Activated naive CD8-positive, alpha-beta T cell treated with anti-CD3 and anti-CD28 coated beads, Interleukin-2, amount 50 U/mL, for 24 hours (primary cell): ENCODE measurements at regions not wholly inside any gene's neighbourhood (a gene's known extent, or its start where the extent isn't known, plus 50 kb on each side); places are given as distances from the start of the nearest gene placed in this dataset.

Experiments used
- ATAC-seq: fragments of 150-1000 bp; cut with Tn5 transposase; one replicate; pipeline ENCODE4 v1.10.0; 2021
- DNase-seq: peaks from one replicate; pipeline ENCODE4 v3.0.0; 2021
- H3K27ac Mint-ChIP-seq: one replicate; pipeline ENCODE4 v1.8.0; 2021; ENCODE audit warnings: mild to moderate bottlenecking, mixed read lengths
- H3K27me3 Mint-ChIP-seq: one replicate; pipeline ENCODE4 v1.8.0; 2021; ENCODE audit warnings: mixed read lengths
- H3K36me3 Mint-ChIP-seq: one replicate; pipeline ENCODE4 v1.8.0; 2021; ENCODE audit warnings: low read depth, mixed read lengths
- H3K4me1 Mint-ChIP-seq: one replicate; pipeline ENCODE4 v1.8.0; 2021; ENCODE audit warnings: mixed read lengths
- H3K4me3 Mint-ChIP-seq: one replicate; pipeline ENCODE4 v1.8.0; 2021; ENCODE audit warnings: mild to moderate bottlenecking, moderate library complexity, mixed read lengths
- H3K9me3 Mint-ChIP-seq: one replicate; pipeline ENCODE4 v1.8.0; 2021; ENCODE audit warnings: mixed read lengths

DNA sequence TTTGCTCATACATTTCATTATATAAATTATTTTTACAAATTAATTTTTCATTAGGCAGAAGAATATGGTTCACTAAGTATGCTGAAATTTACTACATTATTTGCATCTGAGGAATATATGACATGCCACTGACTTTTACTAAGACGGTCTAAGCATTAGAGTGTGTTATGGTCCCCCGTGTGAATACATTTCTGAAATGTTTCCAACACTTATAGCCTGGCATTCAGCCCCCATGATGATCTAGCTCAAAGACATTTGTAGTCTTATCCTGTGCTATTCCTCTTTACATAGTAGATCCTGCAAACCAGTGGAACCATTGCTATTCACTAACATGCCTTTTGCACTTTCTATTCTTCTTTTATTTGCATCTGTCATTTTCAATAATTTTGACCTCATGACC is 1878.0 kb downstream of the MRPL39 start:
- no peak for ATAC-seq
- H3K27ac Mint-ChIP-seq = no peak overlapping the region
- DNase-seq = no peak
- no peaks in the 10 kb centered on the region for H3K27me3 Mint-ChIP-seq
- H3K4me1 Mint-ChIP-seq = no peaks in the 10 kb centered on the region
- no peaks in the 10 kb centered on the region for H3K36me3 Mint-ChIP-seq
- no peak overlapping the region for H3K4me3 Mint-ChIP-seq
- peaks cover 3% of the 10 kb centered on the region for H3K9me3 Mint-ChIP-seq

DNA sequence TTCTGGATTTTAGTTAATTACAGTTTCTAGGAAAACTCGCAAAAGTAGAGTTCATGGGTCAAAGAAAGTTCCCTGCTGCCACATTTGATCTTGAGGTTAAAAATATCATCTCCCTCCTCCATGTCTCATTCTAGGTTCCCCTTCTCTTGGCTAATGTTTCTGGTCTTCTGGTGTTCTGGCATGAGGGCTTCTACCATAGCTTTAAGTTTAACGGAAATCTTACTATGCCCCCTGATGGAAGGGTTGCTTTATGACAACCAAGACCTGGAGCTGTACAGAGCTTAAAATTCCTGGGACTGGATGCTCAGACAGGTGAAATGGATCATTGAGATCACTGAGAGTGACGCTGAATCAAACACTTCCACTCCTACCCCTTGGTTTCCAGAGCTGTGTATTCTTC is 1881.7 kb downstream of the MRPL39 start:
- ATAC-seq = no peak
- Mint-ChIP-seq H3K27ac (no peak overlapping the region), H3K27me3 (peaks cover 2% of the 10 kb centered on the region), H3K4me1 (no peaks in the 10 kb centered on the region), H3K36me3 (no peaks in the 10 kb centered on the region), H3K4me3 (no peak overlapping the region), H3K9me3 (peaks cover 4% of the 10 kb centered on the region)
- DNase-seq = no peak

DNA sequence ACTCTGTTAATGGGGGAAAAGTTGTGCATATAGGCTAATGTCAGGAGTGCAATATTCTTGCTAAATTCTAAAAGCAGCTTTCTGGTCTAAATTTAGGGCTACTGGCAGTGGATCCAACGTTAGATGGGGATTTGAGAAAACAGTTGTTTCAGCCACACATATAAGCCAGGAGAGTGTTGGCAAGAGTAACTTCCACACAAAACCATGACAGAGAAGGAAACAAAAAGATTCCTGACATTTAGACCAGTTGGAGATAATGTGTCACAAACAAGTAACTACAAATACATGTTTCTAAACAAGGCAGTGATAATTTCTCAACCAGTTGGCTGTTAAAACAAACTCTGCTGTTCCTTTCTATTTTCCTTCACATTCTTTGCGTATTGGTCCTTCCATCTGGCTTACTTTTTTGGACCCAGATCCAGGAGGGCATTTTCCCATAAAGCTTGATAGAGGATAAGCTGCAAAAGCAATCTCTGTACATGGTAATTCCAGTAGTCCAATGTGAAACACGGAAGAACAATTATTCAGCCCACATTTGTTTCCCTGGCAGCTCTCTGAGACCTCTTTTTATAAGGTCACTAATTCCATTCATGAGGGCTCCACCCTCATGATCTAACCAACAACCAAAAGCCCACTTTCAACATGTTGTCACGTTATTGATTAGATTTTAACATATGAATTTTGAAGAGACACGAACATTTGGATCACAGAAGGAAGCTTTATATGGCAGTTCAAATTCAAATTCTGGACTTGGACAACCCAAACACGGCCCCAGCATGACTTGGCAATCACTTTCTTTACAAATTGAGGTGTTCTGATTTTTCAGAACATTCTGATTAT is 1888.6 kb downstream of the MRPL39 start:
- DNase-seq = no peak

DNA sequence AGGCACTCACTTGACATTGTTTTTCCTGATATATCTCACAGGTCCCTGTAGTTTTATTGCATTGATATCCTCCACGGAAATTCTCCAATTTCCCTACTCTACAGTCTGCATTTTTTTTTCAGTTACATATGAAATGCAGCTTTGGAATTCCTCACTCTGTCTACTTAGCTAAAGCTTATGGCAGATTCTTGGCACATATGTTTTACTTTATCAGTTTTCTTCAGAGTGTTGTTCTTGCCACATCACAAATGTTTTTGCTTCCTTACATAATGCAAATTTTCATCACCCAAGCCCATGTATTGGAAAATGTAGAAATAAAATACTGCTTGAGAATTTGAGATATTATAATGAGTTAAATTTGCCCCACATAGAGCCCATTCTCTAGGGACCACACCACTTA is 1895.1 kb downstream of the MRPL39 start:
- H3K9me3 Mint-ChIP-seq = no peaks in the 10 kb centered on the region
- no peak overlapping the region for H3K4me3 Mint-ChIP-seq
- no peaks in the 10 kb centered on the region for H3K36me3 Mint-ChIP-seq
- no peaks in the 10 kb centered on the region for H3K27me3 Mint-ChIP-seq
- no peaks in the 10 kb centered on the region for H3K4me1 Mint-ChIP-seq
- no peak for DNase-seq
- ATAC-seq = no peak
- H3K27ac Mint-ChIP-seq = no peak overlapping the region

More for the DNA sequence above, 1888.6 kb downstream of the MRPL39 start:
- no peak overlapping the region for H3K27ac Mint-ChIP-seq
- no peak for ATAC-seq
- H3K27me3 Mint-ChIP-seq = no peaks in the 10 kb centered on the region
- H3K9me3 Mint-ChIP-seq = no peaks in the 10 kb centered on the region
- H3K36me3 Mint-ChIP-seq = no peaks in the 10 kb centered on the region
- H3K4me1 Mint-ChIP-seq = no peaks in the 10 kb centered on the region
- H3K4me3 Mint-ChIP-seq = no peak overlapping the region

DNA sequence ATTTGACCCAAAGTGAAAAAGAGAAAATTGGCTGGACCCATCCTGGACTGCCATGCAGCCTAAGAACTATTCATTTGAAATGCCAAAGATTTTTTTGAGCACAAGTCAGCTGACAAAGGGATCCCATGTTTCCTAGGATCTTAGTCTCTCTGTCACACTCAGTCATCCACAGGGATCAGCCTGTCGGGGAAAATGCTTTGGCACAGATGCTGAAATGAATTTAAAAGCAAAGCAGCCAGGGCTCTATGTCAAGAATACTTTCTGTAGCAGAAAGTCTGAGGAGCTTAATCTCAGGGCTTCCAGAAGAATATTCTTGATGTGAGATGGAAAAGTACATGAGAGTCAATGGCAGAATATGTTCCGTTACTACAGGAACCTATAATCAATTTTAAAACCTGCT is 1900.8 kb downstream of the MRPL39 start:
- Mint-ChIP-seq H3K4me3 (no peak overlapping the region), H3K27me3 (no peaks in the 10 kb centered on the region), H3K36me3 (no peaks in the 10 kb centered on the region), H3K27ac (no peak overlapping the region), H3K4me1 (no peaks in the 10 kb centered on the region), H3K9me3 (no peaks in the 10 kb centered on the region)
- DNase-seq (no peak), ATAC-seq (no peak)

DNA sequence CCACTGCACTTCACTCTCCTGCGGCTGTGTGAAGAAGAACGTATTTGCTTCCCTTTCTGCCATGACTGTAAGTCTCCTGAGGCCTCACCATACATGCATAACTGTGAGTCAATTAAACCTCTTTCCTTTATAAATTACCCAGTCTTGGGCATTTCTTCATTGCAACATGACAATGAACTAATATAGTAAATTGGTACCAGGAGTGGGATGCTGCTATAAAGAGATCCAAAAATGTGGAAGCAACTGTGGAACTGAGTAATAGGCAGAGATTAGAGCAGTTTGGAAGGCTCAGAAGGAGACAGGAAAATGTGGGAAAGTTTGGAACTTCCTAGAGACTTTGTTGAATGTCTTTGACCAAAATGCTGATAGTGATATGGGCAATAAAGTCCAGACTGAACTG is 1907.9 kb downstream of the MRPL39 start:
- no peak for DNase-seq
- ATAC-seq = no peak
- H3K4me3 Mint-ChIP-seq = no peak overlapping the region
- no peak overlapping the region for H3K27ac Mint-ChIP-seq
- no peaks in the 10 kb centered on the region for H3K4me1 Mint-ChIP-seq
- H3K27me3 Mint-ChIP-seq = peaks cover 2% of the 10 kb centered on the region
- no peaks in the 10 kb centered on the region for H3K36me3 Mint-ChIP-seq
- H3K9me3 Mint-ChIP-seq = peaks cover 15% of the 10 kb centered on the region

DNA sequence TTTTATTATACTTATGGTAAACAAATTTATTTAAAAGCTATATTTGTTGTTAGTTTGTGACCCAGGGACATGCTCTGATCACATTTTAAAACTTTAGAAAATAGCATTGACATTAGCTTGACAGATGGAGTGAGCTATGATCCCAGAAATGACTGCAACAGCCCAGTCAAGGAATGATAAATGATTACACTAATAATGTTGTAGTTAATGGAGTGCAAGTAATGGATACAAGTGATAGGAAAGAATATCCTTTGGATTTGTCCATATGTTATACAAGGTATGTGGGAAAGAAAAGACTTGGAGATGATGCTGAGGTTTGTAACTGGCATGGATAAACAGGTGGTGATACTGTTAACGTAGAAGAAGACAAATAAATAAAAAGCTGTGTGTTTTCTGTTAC is 1908.7 kb downstream of the MRPL39 start:
- Mint-ChIP-seq H3K27ac (no peak overlapping the region), H3K27me3 (peaks cover 2% of the 10 kb centered on the region), H3K36me3 (no peaks in the 10 kb centered on the region), H3K4me3 (no peak overlapping the region), H3K4me1 (no peaks in the 10 kb centered on the region), H3K9me3 (peaks cover 15% of the 10 kb centered on the region)
- no peak for DNase-seq
- no peak for ATAC-seq

DNA sequence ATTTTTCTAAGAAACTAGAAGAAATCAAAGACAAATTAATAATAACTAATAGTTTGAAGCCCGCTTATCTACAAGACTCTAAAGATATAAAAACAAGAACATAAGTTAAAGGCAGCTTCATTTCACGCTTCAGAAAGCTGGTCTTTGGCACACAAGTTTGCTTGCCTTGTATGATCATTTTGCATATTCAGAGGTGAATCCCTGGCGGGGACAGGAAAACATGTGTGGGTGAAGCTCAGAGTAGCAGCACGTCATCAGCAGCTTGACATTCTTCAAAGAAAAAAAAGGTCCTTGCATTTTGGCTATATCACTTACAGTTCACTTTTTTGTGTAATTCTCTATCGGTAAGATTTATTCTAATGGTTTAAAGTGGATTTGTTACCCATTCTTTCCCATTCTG is 1911.8 kb downstream of the MRPL39 start:
- no peaks in the 10 kb centered on the region for H3K4me1 Mint-ChIP-seq
- DNase-seq = no peak
- H3K27ac Mint-ChIP-seq = no peak overlapping the region

DNA sequence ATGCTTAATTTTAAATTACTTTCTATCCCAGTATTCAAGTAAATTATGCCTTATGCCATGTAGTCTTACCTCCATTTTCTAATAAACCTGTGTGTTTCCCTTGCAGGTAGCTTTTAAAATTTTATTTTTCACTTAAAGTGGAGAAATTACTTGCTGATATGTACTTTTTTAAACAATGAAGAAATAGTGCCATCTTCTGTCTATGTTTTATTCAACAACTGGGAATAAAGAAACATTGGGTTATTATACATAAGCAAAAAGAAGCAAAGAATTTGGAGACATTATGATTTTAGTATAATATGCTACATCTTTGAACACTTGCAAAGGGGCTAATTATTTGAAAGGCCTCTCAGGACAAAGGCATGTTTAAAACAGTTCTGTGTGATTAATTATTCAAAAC is 1912.9 kb downstream of the MRPL39 start:
- Mint-ChIP-seq H3K27ac (no peak overlapping the region), H3K27me3 (peaks cover 2% of the 10 kb centered on the region), H3K4me1 (no peaks in the 10 kb centered on the region), H3K9me3 (peaks cover 7% of the 10 kb centered on the region), H3K4me3 (no peak overlapping the region), H3K36me3 (no peaks in the 10 kb centered on the region)
- DNase-seq (no peak), ATAC-seq (no peak)

More for the DNA sequence above, 1911.8 kb downstream of the MRPL39 start:
- Mint-ChIP-seq H3K27me3 (peaks cover 2% of the 10 kb centered on the region), H3K4me3 (no peak overlapping the region), H3K36me3 (no peaks in the 10 kb centered on the region), H3K9me3 (peaks cover 15% of the 10 kb centered on the region)
- ATAC-seq = no peak

DNA sequence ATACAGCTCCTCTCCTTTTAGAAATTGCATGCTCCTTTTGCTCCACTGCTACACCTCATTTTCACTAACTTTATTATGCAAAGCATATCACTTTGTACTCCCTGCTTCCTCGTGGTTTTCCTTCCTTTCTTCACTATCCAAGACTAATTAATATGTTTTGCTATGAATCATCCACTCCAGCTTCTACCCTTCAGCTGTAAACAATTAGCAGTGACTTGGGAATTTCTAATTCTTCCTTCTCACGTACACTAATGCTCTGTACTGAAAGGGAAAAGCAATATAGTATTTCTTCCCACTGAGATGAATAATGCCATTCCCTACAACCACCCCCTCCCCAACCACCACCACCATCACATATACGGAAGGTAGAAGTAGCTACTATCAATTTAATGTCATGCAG is 1917.0 kb downstream of the MRPL39 start:
- DNase-seq = no peak
- Mint-ChIP-seq H3K27me3 (no peaks in the 10 kb centered on the region), H3K4me3 (no peak overlapping the region), H3K4me1 (no peaks in the 10 kb centered on the region), H3K36me3 (no peaks in the 10 kb centered on the region), H3K27ac (no peak overlapping the region), H3K9me3 (no peaks in the 10 kb centered on the region)
- no peak for ATAC-seq

DNA sequence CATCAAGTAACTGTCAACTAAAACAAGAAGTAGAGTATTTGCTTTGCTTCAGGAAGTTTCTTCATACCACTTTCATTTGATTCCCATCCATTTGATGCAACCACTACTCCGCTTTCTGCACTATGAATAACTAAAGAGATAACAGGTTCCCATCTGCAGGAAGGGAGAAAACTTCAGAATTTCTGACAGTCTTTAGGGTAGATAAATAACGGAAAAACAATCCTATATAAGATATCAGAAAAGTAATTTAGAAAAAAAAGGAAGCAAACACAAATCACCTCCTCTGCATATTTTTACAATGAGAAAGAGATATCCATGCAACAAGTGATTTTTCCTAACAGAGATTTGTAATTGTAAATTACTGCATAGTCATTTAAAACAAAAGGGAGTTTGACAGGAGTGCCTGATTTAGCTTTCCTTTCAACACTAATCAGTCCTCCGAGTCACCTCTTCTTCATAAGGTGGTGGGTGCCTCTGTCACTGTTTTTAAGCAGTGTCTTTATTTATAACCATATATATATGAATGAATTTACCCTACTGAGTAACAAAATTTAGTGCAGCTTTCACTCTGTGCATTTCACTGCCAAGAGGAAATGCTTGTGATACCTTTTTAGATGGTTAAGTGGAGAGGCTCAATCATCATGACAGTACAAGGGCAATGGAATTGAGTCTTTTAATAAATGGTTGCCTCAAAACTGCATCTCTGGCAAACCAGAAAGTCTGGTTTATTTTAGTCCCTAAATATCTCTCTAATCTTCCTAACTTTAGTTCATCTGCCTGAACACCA is 1920.4 kb downstream of the MRPL39 start:
- ATAC-seq (no peak), DNase-seq (no peak)
- H3K27me3 Mint-ChIP-seq = no peaks in the 10 kb centered on the region
- H3K4me1 Mint-ChIP-seq = no peaks in the 10 kb centered on the region
- H3K4me3 Mint-ChIP-seq = no peak overlapping the region
- H3K36me3 Mint-ChIP-seq = no peaks in the 10 kb centered on the region
- no peaks in the 10 kb centered on the region for H3K9me3 Mint-ChIP-seq
- H3K27ac Mint-ChIP-seq = no peak overlapping the region

DNA sequence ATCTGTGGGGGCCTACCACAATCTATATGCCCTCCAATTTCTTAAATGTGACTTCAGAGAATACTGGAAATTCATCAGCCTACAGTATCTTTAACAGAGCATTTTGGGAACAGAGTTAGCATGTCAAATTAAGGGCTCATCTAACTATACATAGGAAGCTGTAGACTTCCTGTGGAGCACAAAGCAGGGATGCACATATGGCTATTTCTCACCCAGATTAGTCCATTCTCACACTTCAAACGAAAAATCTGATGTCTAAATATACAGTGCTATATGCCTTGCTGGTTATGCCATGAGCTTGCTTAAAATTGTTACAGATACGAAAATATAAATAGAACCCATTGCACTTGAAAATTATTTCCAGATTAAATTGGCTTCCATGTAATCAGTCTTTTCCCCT is 1922.8 kb downstream of the MRPL39 start:
- ATAC-seq (no peak), DNase-seq (no peak)
- Mint-ChIP-seq H3K36me3 (no peaks in the 10 kb centered on the region), H3K27me3 (no peaks in the 10 kb centered on the region), H3K4me3 (no peak overlapping the region), H3K27ac (no peak overlapping the region), H3K4me1 (no peaks in the 10 kb centered on the region), H3K9me3 (no peaks in the 10 kb centered on the region)

DNA sequence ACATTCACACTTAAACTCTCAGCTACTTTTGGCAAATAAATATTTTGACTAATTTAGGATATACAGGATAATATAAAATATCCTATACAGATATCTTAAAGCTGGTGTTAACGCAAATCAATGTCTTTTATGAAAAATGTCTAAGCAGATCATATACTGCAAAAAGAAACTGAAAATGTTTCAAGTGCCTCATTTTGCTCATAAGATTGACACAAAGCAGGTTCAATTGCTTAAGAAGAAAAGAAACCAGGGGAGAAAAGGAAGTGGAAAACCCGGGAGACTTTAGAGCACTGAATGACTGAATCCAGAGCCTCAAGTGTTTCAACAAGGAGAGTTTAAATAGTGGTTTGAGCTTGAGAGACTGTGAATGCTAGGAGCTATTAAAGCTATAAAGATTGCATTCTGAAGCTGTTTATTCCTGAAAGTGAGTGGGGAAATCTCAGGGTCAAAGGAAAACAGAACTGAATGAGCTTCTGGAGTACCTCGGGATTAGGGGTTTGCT is 1943.0 kb downstream of the MRPL39 start:
- DNase-seq (no peak), ATAC-seq (no peak)
- Mint-ChIP-seq H3K4me1 (no peaks in the 10 kb centered on the region), H3K9me3 (no peaks in the 10 kb centered on the region), H3K4me3 (no peak overlapping the region), H3K27me3 (no peaks in the 10 kb centered on the region), H3K27ac (no peak overlapping the region), H3K36me3 (no peaks in the 10 kb centered on the region)

DNA sequence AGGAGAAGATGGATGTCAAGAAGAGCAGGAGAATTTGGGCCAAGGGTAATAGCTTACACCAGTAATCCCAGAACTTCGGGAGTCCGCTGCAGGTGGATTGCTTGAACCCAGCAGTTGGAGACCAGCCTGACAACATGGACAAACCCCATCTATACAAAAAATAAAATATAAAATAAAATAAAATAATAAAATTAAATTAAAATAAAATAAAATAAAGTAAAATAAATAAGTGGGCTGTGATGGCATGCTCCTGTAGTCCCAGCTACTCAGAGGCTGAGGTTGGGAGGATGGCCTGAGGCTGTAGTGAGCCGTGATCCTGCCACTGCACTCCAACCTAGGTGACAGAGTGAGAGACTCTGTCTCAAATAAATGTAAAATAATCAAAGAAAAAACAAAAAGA is 1946.7 kb downstream of the MRPL39 start:
- ATAC-seq = no peak
- H3K9me3 Mint-ChIP-seq = no peaks in the 10 kb centered on the region
- H3K4me1 Mint-ChIP-seq = no peaks in the 10 kb centered on the region
- H3K27ac Mint-ChIP-seq = no peak overlapping the region
- no peaks in the 10 kb centered on the region for H3K27me3 Mint-ChIP-seq
- no peak for DNase-seq
- no peak overlapping the region for H3K4me3 Mint-ChIP-seq
- H3K36me3 Mint-ChIP-seq = no peaks in the 10 kb centered on the region

DNA sequence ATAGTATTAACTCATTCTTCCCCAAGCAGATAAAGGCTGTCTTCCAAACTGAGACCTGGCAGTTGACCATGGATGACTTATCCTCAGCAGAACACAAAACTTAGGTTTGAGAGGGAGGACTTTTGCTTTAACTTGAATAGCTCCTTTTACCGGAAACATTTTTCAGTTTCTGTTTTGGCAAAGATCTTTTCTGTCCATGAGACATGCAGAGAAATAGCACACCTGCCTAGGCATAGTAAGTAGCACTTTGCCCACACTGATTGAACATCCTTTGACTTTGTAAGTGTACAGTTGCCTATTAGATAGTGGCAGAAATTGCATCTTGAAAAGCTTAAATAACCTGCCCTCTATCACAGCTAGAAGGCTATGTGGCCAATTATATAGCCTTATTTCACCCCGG is 1962.5 kb downstream of the MRPL39 start:
- H3K36me3 Mint-ChIP-seq = no peaks in the 10 kb centered on the region
- no peaks in the 10 kb centered on the region for H3K9me3 Mint-ChIP-seq
- no peak for ATAC-seq
- no peak for DNase-seq
- no peaks in the 10 kb centered on the region for H3K4me1 Mint-ChIP-seq
- H3K27ac Mint-ChIP-seq = no peak overlapping the region
- no peak overlapping the region for H3K4me3 Mint-ChIP-seq
- H3K27me3 Mint-ChIP-seq = no peaks in the 10 kb centered on the region
